ENCODE measurements at regions not wholly inside any gene's neighbourhood (a gene's known extent, or its start where the extent isn't known, plus 50 kb on each side); places are given as distances from the start of the nearest gene placed in this dataset.

DNA sequence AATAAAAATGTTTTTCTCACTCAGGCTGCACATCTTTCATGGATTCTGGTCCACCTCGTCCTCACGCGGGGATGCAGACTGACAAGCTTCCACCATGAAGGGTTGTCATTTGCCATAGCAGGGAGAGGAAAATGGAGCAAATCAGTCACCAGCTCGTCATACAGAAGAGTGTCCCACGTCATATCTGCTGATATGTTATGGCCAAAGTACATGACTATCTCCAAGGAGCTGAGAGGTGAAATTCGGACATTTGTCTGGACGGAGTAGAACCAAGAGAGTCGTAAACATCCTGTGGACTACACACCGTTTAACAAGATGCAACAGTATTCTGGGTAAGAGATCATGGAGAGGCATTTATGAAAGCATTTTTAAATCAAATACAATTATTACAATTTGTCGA is 75.3 kb upstream of the MYOCD start (continued):
- TF ChIP-seq, protein P1, sequence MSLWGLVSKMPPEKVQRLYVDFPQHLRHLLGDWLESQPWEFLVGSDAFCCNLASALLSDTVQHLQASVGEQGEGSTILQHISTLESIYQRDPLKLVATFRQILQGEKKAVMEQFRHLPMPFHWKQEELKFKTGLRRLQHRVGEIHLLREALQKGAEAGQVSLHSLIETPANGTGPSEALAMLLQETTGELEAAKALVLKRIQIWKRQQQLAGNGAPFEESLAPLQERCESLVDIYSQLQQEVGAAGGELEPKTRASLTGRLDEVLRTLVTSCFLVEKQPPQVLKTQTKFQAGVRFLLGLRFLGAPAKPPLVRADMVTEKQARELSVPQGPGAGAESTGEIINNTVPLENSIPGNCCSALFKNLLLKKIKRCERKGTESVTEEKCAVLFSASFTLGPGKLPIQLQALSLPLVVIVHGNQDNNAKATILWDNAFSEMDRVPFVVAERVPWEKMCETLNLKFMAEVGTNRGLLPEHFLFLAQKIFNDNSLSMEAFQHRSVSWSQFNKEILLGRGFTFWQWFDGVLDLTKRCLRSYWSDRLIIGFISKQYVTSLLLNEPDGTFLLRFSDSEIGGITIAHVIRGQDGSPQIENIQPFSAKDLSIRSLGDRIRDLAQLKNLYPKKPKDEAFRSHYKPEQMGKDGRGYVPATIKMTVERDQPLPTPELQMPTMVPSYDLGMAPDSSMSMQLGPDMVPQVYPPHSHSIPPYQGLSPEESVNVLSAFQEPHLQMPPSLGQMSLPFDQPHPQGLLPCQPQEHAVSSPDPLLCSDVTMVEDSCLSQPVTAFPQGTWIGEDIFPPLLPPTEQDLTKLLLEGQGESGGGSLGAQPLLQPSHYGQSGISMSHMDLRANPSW (CRISPR knock-in tag; conservative IDR thresholded peaks at IDR 0.05; ENCODE audit: low read depth) = no peak
- TF ChIP-seq GTF2I (CRISPR knock-in tag; conservative IDR thresholded peaks at IDR 0.05) = no peak
- TF ChIP-seq CREM (CRISPR knock-in tag; IDR thresholded peaks at IDR 0.05) = no peak
- TF ChIP-seq KAT7 (CRISPR knock-in tag; IDR thresholded peaks at IDR 0.05; ENCODE audit: borderline replicate concordance) = no peak
- TF ChIP-seq ZNF396 (CRISPR knock-in tag; IDR thresholded peaks at IDR 0.05; ENCODE audit: borderline replicate concordance) = no peak
- TF ChIP-seq, protein P2, sequence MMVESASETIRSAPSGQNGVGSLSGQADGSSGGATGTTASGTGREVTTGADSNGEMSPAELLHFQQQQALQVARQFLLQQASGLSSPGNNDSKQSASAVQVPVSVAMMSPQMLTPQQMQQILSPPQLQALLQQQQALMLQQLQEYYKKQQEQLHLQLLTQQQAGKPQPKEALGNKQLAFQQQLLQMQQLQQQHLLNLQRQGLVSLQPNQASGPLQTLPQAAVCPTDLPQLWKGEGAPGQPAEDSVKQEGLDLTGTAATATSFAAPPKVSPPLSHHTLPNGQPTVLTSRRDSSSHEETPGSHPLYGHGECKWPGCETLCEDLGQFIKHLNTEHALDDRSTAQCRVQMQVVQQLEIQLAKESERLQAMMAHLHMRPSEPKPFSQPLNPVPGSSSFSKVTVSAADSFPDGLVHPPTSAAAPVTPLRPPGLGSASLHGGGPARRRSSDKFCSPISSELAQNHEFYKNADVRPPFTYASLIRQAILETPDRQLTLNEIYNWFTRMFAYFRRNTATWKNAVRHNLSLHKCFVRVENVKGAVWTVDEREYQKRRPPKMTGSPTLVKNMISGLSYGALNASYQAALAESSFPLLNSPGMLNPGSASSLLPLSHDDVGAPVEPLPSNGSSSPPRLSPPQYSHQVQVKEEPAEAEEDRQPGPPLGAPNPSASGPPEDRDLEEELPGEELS (CRISPR knock-in tag; IDR thresholded peaks at IDR 0.05) = no peak
- TF ChIP-seq, protein P3, sequence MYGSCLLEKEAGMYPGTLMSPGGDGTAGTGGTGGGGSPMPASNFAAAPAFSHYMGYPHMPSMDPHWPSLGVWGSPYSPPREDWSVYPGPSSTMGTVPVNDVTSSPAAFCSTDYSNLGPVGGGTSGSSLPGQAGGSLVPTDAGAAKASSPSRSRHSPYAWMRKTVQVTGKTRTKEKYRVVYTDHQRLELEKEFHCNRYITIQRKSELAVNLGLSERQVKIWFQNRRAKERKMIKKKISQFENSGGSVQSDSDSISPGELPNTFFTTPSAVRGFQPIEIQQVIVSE (CRISPR knock-in tag; IDR thresholded peaks at IDR 0.05; ENCODE audit: borderline replicate concordance) = no peak
- no peak for TF ChIP-seq FOXJ3 (CRISPR knock-in tag; IDR thresholded peaks at IDR 0.05; ENCODE audit: borderline replicate concordance)
- no peak for TF ChIP-seq ZNF121 (CRISPR knock-in tag; IDR thresholded peaks at IDR 0.05)

DNA sequence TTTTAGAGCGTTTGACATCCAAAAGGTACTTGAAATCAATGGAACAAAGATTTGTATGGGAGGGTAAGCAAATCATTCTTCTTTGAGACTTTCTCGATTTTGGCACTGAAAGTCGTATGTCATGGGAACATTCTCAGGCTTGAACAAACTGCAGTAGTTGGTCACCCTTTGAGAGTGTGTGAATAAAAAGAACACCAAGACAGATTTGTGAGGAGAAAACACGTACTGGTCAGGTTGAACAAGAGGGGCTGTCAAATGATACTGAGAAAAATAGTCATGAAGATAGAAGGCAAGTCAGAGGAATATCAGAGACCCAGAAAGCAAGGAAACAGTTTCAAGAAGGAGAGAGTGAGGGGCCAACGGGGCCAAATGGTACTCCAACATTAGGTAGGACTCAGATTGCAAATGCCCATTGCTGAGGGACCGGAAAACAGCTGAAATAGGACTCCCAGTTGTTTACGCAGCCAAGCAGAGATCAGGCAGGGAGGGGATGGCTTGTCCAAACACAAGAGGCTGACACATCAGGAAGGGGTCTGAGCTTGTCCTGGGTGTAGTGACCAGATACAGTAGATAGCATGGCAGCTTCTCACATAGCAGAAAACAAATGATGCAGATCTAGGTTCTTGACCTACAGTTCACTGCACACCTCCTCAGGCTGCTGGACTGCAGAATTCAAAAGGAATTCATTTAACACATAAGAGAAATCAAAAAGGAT is 74.5 kb upstream of the MYOCD start:
- CTCF ChIA-PET = interaction anchor here (0.6 to 1.0 kb wide), 2 partner anchors 59 to 249 kb away, joined by 3 read pairs; no protein-coding TSS in a partner anchor
- no peak for DNase-seq (ENCODE audit: low spot score)
- H3K4me1 Mint-ChIP-seq = no peaks in the 10 kb centered on the region
- TF ChIP-seq CREM (CRISPR knock-in tag; IDR thresholded peaks at IDR 0.05) = no peak
- no peak for TF ChIP-seq CREB1 (CRISPR knock-in tag; IDR thresholded peaks at IDR 0.05)
- TF ChIP-seq, protein P4, sequence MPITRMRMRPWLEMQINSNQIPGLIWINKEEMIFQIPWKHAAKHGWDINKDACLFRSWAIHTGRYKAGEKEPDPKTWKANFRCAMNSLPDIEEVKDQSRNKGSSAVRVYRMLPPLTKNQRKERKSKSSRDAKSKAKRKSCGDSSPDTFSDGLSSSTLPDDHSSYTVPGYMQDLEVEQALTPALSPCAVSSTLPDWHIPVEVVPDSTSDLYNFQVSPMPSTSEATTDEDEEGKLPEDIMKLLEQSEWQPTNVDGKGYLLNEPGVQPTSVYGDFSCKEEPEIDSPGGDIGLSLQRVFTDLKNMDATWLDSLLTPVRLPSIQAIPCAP (CRISPR knock-in tag; IDR thresholded peaks at IDR 0.05) = no peak
- TF ChIP-seq PRRX2 (CRISPR knock-in tag; IDR thresholded peaks at IDR 0.05) = no peak
- peak; percentile 46; the same call in 1 of the 2 replicates for ATAC-seq
- no peak overlapping the region for H3K4me3 Mint-ChIP-seq
- H3K9me3 Mint-ChIP-seq = 0 out of 2 replicates have a peak, but pooled peaks cover 4% of the 10 kb centered on the region
- no peaks in the 10 kb centered on the region for H3K36me3 Mint-ChIP-seq
- POLR2A ChIA-PET = interaction anchor here (0.9 kb wide), 1 partner anchor 10 kb away, joined by 3 read pairs; no protein-coding TSS in a partner anchor
- H3K27me3 Mint-ChIP-seq (ENCODE audit: low read depth) = no peaks in the 10 kb centered on the region
- no peak overlapping the region for H3K27ac Mint-ChIP-seq

DNA sequence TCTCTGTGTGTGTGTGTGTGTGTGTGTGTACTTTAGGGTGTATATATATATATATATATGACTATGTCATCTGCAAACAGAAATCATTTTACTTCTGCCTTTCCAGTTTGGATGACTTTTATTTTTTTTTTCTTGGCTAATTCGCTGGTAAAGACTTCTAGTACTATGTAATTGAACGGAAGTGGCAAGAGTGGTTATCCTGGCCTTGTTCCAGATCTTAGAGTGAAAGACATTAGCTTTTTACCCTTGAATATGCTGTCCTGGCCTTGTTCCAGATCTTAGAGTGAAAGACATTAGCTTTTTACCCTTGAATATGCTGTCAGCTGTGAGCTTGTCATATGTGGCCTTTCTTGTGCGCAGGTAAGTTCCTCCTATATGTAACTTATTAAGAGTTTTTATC is 72.7 kb upstream of the MYOCD start:
- H3K4me1 Mint-ChIP-seq = no peaks in the 10 kb centered on the region
- H3K4me3 Mint-ChIP-seq = no peak overlapping the region
- H3K27ac Mint-ChIP-seq = no peak overlapping the region
- ChIA-PET POLR2A (no interaction called here), CTCF (no interaction called here)
- DNase-seq (ENCODE audit: low spot score) = no peak
- no peak for TF ChIP-seq TP53 (CRISPR knock-in tag; IDR thresholded peaks at IDR 0.05)
- no peak for TF ChIP-seq IRF2 (CRISPR knock-in tag; IDR thresholded peaks at IDR 0.05; ENCODE audit: borderline replicate concordance, low read depth)
- TF ChIP-seq GABPB1 (CRISPR knock-in tag; IDR thresholded peaks at IDR 0.05) = no peak
- no peak for TF ChIP-seq RORB (CRISPR knock-in tag; IDR thresholded peaks at IDR 0.05)
- ATAC-seq = no peak
- H3K27me3 Mint-ChIP-seq (ENCODE audit: low read depth) = no peaks in the 10 kb centered on the region
- H3K36me3 Mint-ChIP-seq = no peaks in the 10 kb centered on the region
- H3K9me3 Mint-ChIP-seq = 0 out of 2 replicates have a peak, but pooled peaks cover 4% of the 10 kb centered on the region

Data from WTC11 (cell line).